ENCODE measurements at regions not wholly inside any gene's neighbourhood (a gene's known extent, or its start where the extent isn't known, plus 50 kb on each side); places are given as distances from the start of the nearest gene placed in this dataset.

- Histone ChIP-seq H2AFZ (ENCODE audit: control insufficient read depth, low read length) (no peak overlapping the region), H4K20me1 (ENCODE audit: control insufficient read depth, extremely low read depth, insufficient read depth, low read length) (no peaks in the 10 kb centered on the region), H3K79me2 (ENCODE audit: control insufficient read depth, insufficient read depth, low read length) (no peaks in the 10 kb centered on the region), H3K9me3 (ENCODE audit: control insufficient read depth, low read depth, low read length) (no peaks in the 10 kb centered on the region), H3K4me3 (ENCODE audit: control insufficient read depth in 2 of 3, extremely low read depth in 1 of 3, insufficient read depth in 2 of 3, low read depth in 1 of 3, low read length in 3 of 3) (no peak overlapping the region), H3K27ac (ENCODE audit: control insufficient read depth, insufficient read depth, low read length) (no peak overlapping the region), H3K36me3 (ENCODE audit: control insufficient read depth in 2 of 2, extremely low read depth in 1 of 2, insufficient read depth in 2 of 2, low read length in 2 of 2) (no peaks in the 10 kb centered on the region), H3K9ac (ENCODE audit: control insufficient read depth, extremely low read depth, insufficient read depth, low read length) (no peak overlapping the region), H3K9me1 (ENCODE audit: control insufficient read depth, extremely low read depth, insufficient read depth, low read length) (no peaks in the 10 kb centered on the region), H3K4me2 (ENCODE audit: control insufficient read depth, extremely low read depth, insufficient read depth, low read depth, low read length) (no peak overlapping the region), H3K27me3 (ENCODE audit: control insufficient read depth, extremely low read depth, insufficient read depth, low read length) (no peaks in the 10 kb centered on the region), H3K4me1 (ENCODE audit: control insufficient read depth, extremely low read depth, insufficient read depth, low read length) (no peaks in the 10 kb centered on the region)
- dilution Hi-C loops (cut with MboI; ENCODE audit: extremely low pct_ligation_motif_present, low sequenced_read_pairs): no loop called here
- no peak for TF ChIP-seq CTCF (optimal IDR thresholded peaks at IDR 0.05 in 1 of 3, IDR thresholded peaks at IDR 0.05 in 1 of 3, conservative IDR thresholded peaks at IDR 0.05 in 1 of 3; ENCODE audit: extremely low read depth in 1 of 3, insufficient read depth in 2 of 3, low read length in 3 of 3)
- no peak for TF ChIP-seq EZH2 (IDR thresholded peaks at IDR 0.05; ENCODE audit: low read length)
- DNase-seq (ENCODE audit: low read depth, low spot score): no peak
- FAIRE-seq: no peak
Measured at GRCh38 chr2:223285370-223286265, 233.6 kb downstream of the KCNE4 start.

GRCh38 chr2:223294756-223295155 is 242.8 kb downstream of the KCNE4 start:
- no peak overlapping the region for H3K4me2 ChIP-seq (ENCODE audit: control insufficient read depth, extremely low read depth, insufficient read depth, low read depth, low read length)
- no peaks in the 10 kb centered on the region for H3K9me1 ChIP-seq (ENCODE audit: control insufficient read depth, extremely low read depth, insufficient read depth, low read length)
- FAIRE-seq: no peak
- no peaks in the 10 kb centered on the region for H3K9me3 ChIP-seq (ENCODE audit: control insufficient read depth, low read depth, low read length)
- no peaks in the 10 kb centered on the region for H3K36me3 ChIP-seq (ENCODE audit: control insufficient read depth in 2 of 2, extremely low read depth in 1 of 2, insufficient read depth in 2 of 2, low read length in 2 of 2)
- no peak overlapping the region for H3K4me3 ChIP-seq (ENCODE audit: control insufficient read depth in 2 of 3, extremely low read depth in 1 of 3, insufficient read depth in 2 of 3, low read depth in 1 of 3, low read length in 3 of 3)
- H3K27me3 ChIP-seq (ENCODE audit: control insufficient read depth, extremely low read depth, insufficient read depth, low read length): no peaks in the 10 kb centered on the region
- no peak for DNase-seq (ENCODE audit: low read depth, low spot score)
- H3K9ac ChIP-seq (ENCODE audit: control insufficient read depth, extremely low read depth, insufficient read depth, low read length): no peak overlapping the region
- H3K79me2 ChIP-seq (ENCODE audit: control insufficient read depth, insufficient read depth, low read length): no peaks in the 10 kb centered on the region
- TF ChIP-seq EZH2 (IDR thresholded peaks at IDR 0.05; ENCODE audit: low read length) (no peak), CTCF (optimal IDR thresholded peaks at IDR 0.05 in 1 of 3, IDR thresholded peaks at IDR 0.05 in 1 of 3, conservative IDR thresholded peaks at IDR 0.05 in 1 of 3; ENCODE audit: extremely low read depth in 1 of 3, insufficient read depth in 2 of 3, low read length in 3 of 3) (no peak)
- no peaks in the 10 kb centered on the region for H3K4me1 ChIP-seq (ENCODE audit: control insufficient read depth, extremely low read depth, insufficient read depth, low read length)
- no peak overlapping the region for H3K27ac ChIP-seq (ENCODE audit: control insufficient read depth, insufficient read depth, low read length)
- H4K20me1 ChIP-seq (ENCODE audit: control insufficient read depth, extremely low read depth, insufficient read depth, low read length): no peaks in the 10 kb centered on the region
- dilution Hi-C loops (cut with MboI; ENCODE audit: extremely low pct_ligation_motif_present, low sequenced_read_pairs): no loop called here
- no peak overlapping the region for H2AFZ ChIP-seq (ENCODE audit: control insufficient read depth, low read length)

Data from keratinocyte (primary cell).